IMR-90 (cell line): ENCODE measurements at regions not wholly inside any gene's neighbourhood (a gene's known extent, or its start where the extent isn't known, plus 50 kb on each side); places are given as distances from the start of the nearest gene placed in this dataset.

ENCODE experiments used
- ATAC-seq: fragments of 200-7000 bp; cut with Tn5 transposase; 2 replicates; pipeline ENCODE4 v1.9.1; 2020; ENCODE audit warnings: low read depth, mild to moderate bottlenecking, moderate library complexity
- BruUV-seq: library from RNA; stranded (reverse); fragments of 400-500 nt; replicated peaks from 2 replicates; lab custom pipeline; 2021; lab: Mats Ljungman, UMichigan
- CTCF ChIA-PET: fragments of 300-600 bp; formaldehyde crosslinking; extraction: SDS; loops from one replicate; lab custom pipeline; 2021; ENCODE audit warnings: antibody characterized with exemption; lab: Yijun Ruan, JAX
- POLR2A ChIA-PET: fragments of 300-600 bp; sonication (Branson Sonifier 250); formaldehyde crosslinking; loops from one replicate; lab custom pipeline; 2022; ENCODE audit warnings: antibody characterized with exemption; ENCODE audit not compliant: unreplicated experiment; lab: Charles Lee
- DNase-seq: peaks from one replicate; pipeline ENCODE4 v3.0.0; 2013
- H2AFZ ChIP-seq: replicated peaks from 2 replicates; pipeline ENCODE3; 2013; ENCODE audit warnings: low read length, mild to moderate bottlenecking; ENCODE audit not compliant: poor library complexity
- H2AK5ac ChIP-seq: 2 replicates; pipeline ENCODE4 v1.6.1; 2013; ENCODE audit warnings: low read depth, low read length, inconsistent platforms
- H2AK9ac ChIP-seq: replicated peaks from 2 replicates; pipeline ENCODE3; 2013; ENCODE audit warnings: mild to moderate bottlenecking, low read depth, low read length, moderate library complexity; ENCODE audit not compliant: poor library complexity
- H2BK120ac ChIP-seq: 2 replicates; pipeline ENCODE4 v1.6.1; 2013; ENCODE audit warnings: low read depth, low read length, inconsistent platforms
- H2BK15ac ChIP-seq: 3 replicates; pipeline ENCODE4 v1.6.1; 2013; ENCODE audit warnings: low read depth, low read length, inconsistent platforms
- H2BK20ac ChIP-seq: 2 replicates; pipeline ENCODE4 v1.6.1; 2013; ENCODE audit warnings: low read depth, mild to moderate bottlenecking, inconsistent platforms, low read length, moderate library complexity
- H2BK5ac ChIP-seq: 2 replicates; pipeline ENCODE4 v1.6.1; 2013; ENCODE audit warnings: mild to moderate bottlenecking, low read depth, low read length, inconsistent platforms; ENCODE audit not compliant: poor library complexity, severe bottlenecking
- H3K14ac ChIP-seq: replicated peaks from 2 replicates; pipeline ENCODE4 v1.6.1; 2013; ENCODE audit warnings: low read depth, low read length, inconsistent platforms
- H3K18ac ChIP-seq: 2 replicates; pipeline ENCODE4 v1.6.1; 2013; ENCODE audit warnings: low read depth, low read length, control low read depth
- H3K23ac ChIP-seq: 2 replicates; pipeline ENCODE4 v1.6.1; 2013; ENCODE audit warnings: low read depth, low read length, inconsistent platforms
- H3K27ac ChIP-seq: 2 replicates; pipeline ENCODE4 v1.5.1; 2013; ENCODE audit warnings: mild to moderate bottlenecking, control low read depth, low read length; ENCODE audit not compliant: insufficient read depth
- H3K27me3 ChIP-seq: 2 replicates; pipeline ENCODE4 v1.6.1; 2013; ENCODE audit warnings: low read length; ENCODE audit not compliant: control insufficient read depth, insufficient read depth
- H3K36me3 ChIP-seq: 2 replicates; pipeline ENCODE4 v1.6.1; 2013; ENCODE audit warnings: low read length, mixed read lengths; ENCODE audit not compliant: control insufficient read depth, insufficient read depth
- H3K4ac ChIP-seq: 2 replicates; pipeline ENCODE4 v1.6.1; 2013; ENCODE audit warnings: low read depth, low read length, inconsistent platforms
- H3K4me1 ChIP-seq: 2 replicates; pipeline ENCODE4 v1.6.1; 2013; ENCODE audit warnings: low read length, mixed read lengths; ENCODE audit not compliant: control insufficient read depth, insufficient read depth
- H3K4me2 ChIP-seq: 2 replicates; pipeline ENCODE4 v1.6.1; 2013; ENCODE audit warnings: low read depth, mild to moderate bottlenecking, control low read depth, low read length, moderate library complexity
- H3K4me3 ChIP-seq: 2 replicates; pipeline ENCODE4 v1.5.1; 2013; ENCODE audit warnings: low read depth, mild to moderate bottlenecking, control low read depth, low read length, moderate library complexity; ENCODE audit not compliant: insufficient read depth
- H3K56ac ChIP-seq: 2 replicates; pipeline ENCODE4 v1.6.1; 2013; ENCODE audit warnings: low read length, inconsistent platforms; ENCODE audit not compliant: insufficient read depth; ENCODE audit errors: extremely low read depth
- H3K79me1 ChIP-seq, 2 experiments: 2 replicates each; pipeline ENCODE4 v1.6.1; 2013; ENCODE audit warnings: low read length in 2 of 2, inconsistent platforms in 1 of 2, low read depth in 1 of 2
- H3K9ac ChIP-seq: 2 replicates; pipeline ENCODE4 v1.6.1; 2013; ENCODE audit warnings: low read depth, low read length, control low read depth
- H3K9me1 ChIP-seq: 2 replicates; pipeline ENCODE4 v1.6.1; 2013; ENCODE audit warnings: low read length, inconsistent platforms; ENCODE audit not compliant: insufficient read depth
- H3K9me3 ChIP-seq: 2 replicates; pipeline ENCODE4 v1.6.1; 2013; ENCODE audit warnings: low read length; ENCODE audit not compliant: control insufficient read depth, insufficient read depth
- H4K20me1 ChIP-seq: 2 replicates; pipeline ENCODE4 v1.6.1; 2013; ENCODE audit warnings: low read length, inconsistent platforms; ENCODE audit not compliant: insufficient read depth
- H4K5ac ChIP-seq: 2 replicates; pipeline ENCODE4 v1.6.1; 2013; ENCODE audit warnings: mild to moderate bottlenecking, low read depth, low read length, control low read depth
- H4K8ac ChIP-seq, 2 experiments: 2 replicates each; pipeline ENCODE4 v1.6.1; 2013; ENCODE audit warnings: low read depth in 2 of 2, low read length in 2 of 2, control low read depth in 1 of 2, inconsistent platforms in 1 of 2
- H4K91ac ChIP-seq: 2 replicates; pipeline ENCODE4 v1.6.1; 2013; ENCODE audit warnings: low read depth, low read length, inconsistent platforms; ENCODE audit not compliant: insufficient read depth
- POLR2A ChIP-seq: IDR thresholded peaks from 2 replicates; pipeline ENCODE4 v1.6.1; 2012; ENCODE audit warnings: mild to moderate bottlenecking, low read depth, low read length
- WGBS, 2 experiments: methylation state at CpG; one replicate each; pipeline versions ENCODE4 v1.1.5 to v1.1.7; 2013; ENCODE audit warnings: missing lambda C conversion rate in 2 of 2; ENCODE audit not compliant: insufficient read length in 1 of 2; ENCODE audit errors: extremely low coverage in 2 of 2; 5-methylcytosine and 5-hydroxymethylcytosine counted together
- dilution Hi-C: fragments of 300-500 bp; cut with HindIII; formaldehyde crosslinking; loops from one replicate; pipeline ENCODE4 v1.14.3; 2018; ENCODE audit warnings: low sequenced_read_pairs; ENCODE audit not compliant: unreplicated experiment
- in situ Hi-C: fragments of 300-500 bp; cut with MboI; formaldehyde crosslinking; loops from 3 replicates; pipeline ENCODE4 v1.14.3; 2019; ENCODE audit warnings: low sequenced_read_pairs, inconsistent platforms, mixed read lengths
- intact Hi-C: fragments of 100-400 bp; cut with micrococcal nuclease; formaldehyde crosslinking; loops from 2 replicates; pipeline ENCODE4 v1.10.0; 2022

DNA sequence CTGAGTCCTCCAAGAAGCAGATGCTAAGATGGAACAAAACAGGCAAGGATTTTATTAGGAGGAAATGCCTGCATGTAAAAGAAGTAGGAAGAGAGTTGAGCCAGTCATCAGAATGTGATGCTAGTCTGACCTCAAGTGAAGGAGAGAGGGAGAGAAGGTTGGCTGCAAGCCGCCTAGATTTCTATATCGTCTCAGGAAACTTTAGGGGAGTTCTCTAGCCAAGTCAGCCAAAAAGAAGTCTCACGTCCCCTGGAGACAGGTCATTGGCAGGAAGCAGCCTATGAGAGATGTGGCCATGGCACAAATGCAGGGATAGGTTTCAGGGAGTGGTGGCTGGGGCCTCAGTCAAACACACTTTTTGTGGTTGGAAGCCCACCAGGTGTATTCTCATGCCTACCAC is 378.0 kb downstream of the CD109 start:
- Histone ChIP-seq H4K8ac (peak overlapping the region; percentile 64 to 74; a peak in 2 of 4 replicates), H3K23ac (peak overlapping the region; percentile 39; the same call in 1 of the 2 replicates), H3K79me1 (no peaks in the 10 kb centered on the region), H2BK120ac (peak overlapping the region; percentile 67), H2AFZ (peak overlapping the region; percentile 52), H2BK15ac (peak overlapping the region; percentile 45; the same call in 2 of the 3 replicates), H3K36me3 (no peaks in the 10 kb centered on the region), H3K4ac (peak overlapping the region; percentile 55), H3K56ac (0 out of 2 replicates have a peak overlapping the region, but pooled peaks have one; percentile 20), H3K27ac (0 out of 2 replicates have a peak overlapping the region, but pooled peaks have one; percentile 6), H3K27me3 (no peaks in the 10 kb centered on the region), H3K9me1 (peaks cover 13% of the 10 kb centered on the region), H4K5ac (peak overlapping the region; percentile 50; the same call in 1 of the 2 replicates), H4K20me1 (no peaks in the 10 kb centered on the region), H4K91ac (peak overlapping the region; percentile 12; the same call in 1 of the 2 replicates), H3K9ac (no peak overlapping the region), H3K4me1 (peaks cover 11% of the 10 kb centered on the region; the same call in 1 of the 2 replicates), H2AK5ac (peak overlapping the region; percentile 38; the same call in 1 of the 2 replicates), H3K18ac (peak overlapping the region; percentile 53; the same call in 1 of the 2 replicates), H2BK20ac (peak overlapping the region; percentile 60; the same call in 1 of the 2 replicates), H2BK5ac (peak overlapping the region; percentile 73), H2AK9ac (no peak overlapping the region), H3K4me2 (no peak overlapping the region), H3K9me3 (no peaks in the 10 kb centered on the region), H3K4me3 (no peak overlapping the region), H3K14ac (peak overlapping the region; percentile 35)
- CTCF ChIA-PET: no interaction called here
- intact Hi-C loops: no loop called here
- in situ Hi-C loops: no loop called here
- ATAC-seq (peak; percentile 21), DNase-seq (peak; percentile 60)
- 65% methylated on average over 3 of the region's 3 CpGs; no CpG with 5 or more reads in 1 of the 2 experiments for WGBS, 2 experiments
- no TSS peak for BruUV-seq
- TF ChIP-seq POLR2A: no peak
- POLR2A ChIA-PET: no interaction called here
- dilution Hi-C loops: no loop called here
